ENCODE measurements at regions not wholly inside any gene's neighbourhood (a gene's known extent, or its start where the extent isn't known, plus 50 kb on each side); places are given as distances from the start of the nearest gene placed in this dataset.

DNA sequence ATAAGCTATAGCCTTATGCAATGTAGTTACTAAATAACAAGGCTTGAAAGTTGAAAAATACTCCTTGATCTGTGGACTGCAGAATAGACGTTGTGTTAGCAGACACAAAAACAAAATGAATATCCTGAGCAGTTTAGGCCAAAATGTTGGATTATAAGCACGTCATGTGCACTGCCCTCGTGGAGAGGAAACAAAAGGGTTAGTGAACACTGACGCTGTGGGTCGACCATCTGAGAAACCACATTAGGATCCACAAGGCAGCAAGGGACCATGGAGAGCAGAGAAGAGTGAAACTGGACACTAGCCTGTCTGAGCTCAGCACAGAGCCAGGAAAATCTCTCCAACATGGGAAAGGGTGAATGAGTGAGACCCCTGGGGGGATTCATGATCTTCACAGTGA is 145.3 kb downstream of the DTHD1 start:
- in situ Hi-C loops (cut with MboI): no loop called here
- H3K9ac ChIP-seq (ENCODE audit: insufficient read depth in 1 of 2, low read depth in 2 of 2, low read length in 2 of 2): no peak overlapping the region
- no TSS peak for BruUV-seq (replicated peaks)
- no peak for TF ChIP-seq PRDM10 (IDR thresholded peaks at IDR 0.05; ENCODE audit: partially characterized antibody)
- TF ChIP-seq ZNF398 (CRISPR knock-in tag; IDR thresholded peaks at IDR 0.05): no peak
- no peak for TF ChIP-seq ZNF717 (CRISPR knock-in tag; IDR thresholded peaks at IDR 0.05)
- H3K4me3 ChIP-seq: no peak overlapping the region
- CTCF ChIA-PET (ENCODE audit: low intra/inter-chr PET ratio): interaction anchor here (0.6 kb wide), 1 partner anchor 1437 kb away, joined by 3 read pairs; no protein-coding TSS in a partner anchor
- no peak overlapping the region for H2AFZ ChIP-seq (ENCODE audit: low read depth, low read length)
- no peaks in the 10 kb centered on the region for H3K36me3 ChIP-seq (ENCODE audit: control insufficient read depth, insufficient read depth, low read length)
- no peak overlapping the region for H3K27ac ChIP-seq (ENCODE audit: extremely low read depth, low read depth, low read length)
- WGBS (ENCODE audit: insufficient coverage, low coverage, missing lambda C conversion rate): 2% methylated on average over 5 of the region's 5 CpGs
- ATAC-seq (no peak), DNase-seq (ENCODE audit: extremely low read depth in 1 of 4, low spot score in 3 of 4) (no peak), FAIRE-seq (no peak)
- no peak overlapping the region for H3K4me2 ChIP-seq (ENCODE audit: insufficient read depth, low read length)
- intact Hi-C loops (cut with micrococcal nuclease): no loop called here
- no peaks in the 10 kb centered on the region for H3K9me3 ChIP-seq (replicated peaks; ENCODE audit: control insufficient read depth, insufficient read depth, low read depth, low read length)
- no peaks in the 10 kb centered on the region for H3K4me1 ChIP-seq (replicated peaks in 1 of 2; ENCODE audit: control insufficient read depth in 2 of 2, insufficient read depth in 2 of 2, low read length in 2 of 2)
- H3K79me2 ChIP-seq (ENCODE audit: control insufficient read depth, insufficient read depth, low read length): no peaks in the 10 kb centered on the region
- H3K9me1 ChIP-seq (ENCODE audit: control insufficient read depth, insufficient read depth, low read length): no peaks in the 10 kb centered on the region
- POLR2A ChIA-PET: no interaction called here
- no peaks in the 10 kb centered on the region for H3K27me3 ChIP-seq (ENCODE audit: control insufficient read depth in 2 of 2, insufficient read depth in 2 of 2, low read length in 2 of 2)
- no peaks in the 10 kb centered on the region for H4K20me1 ChIP-seq (replicated peaks; ENCODE audit: control insufficient read depth, insufficient read depth, low read length)
